ENCODE measurements at regions not wholly inside any gene's neighbourhood (a gene's known extent, or its start where the extent isn't known, plus 50 kb on each side); places are given as distances from the start of the nearest gene placed in this dataset.

DNA sequence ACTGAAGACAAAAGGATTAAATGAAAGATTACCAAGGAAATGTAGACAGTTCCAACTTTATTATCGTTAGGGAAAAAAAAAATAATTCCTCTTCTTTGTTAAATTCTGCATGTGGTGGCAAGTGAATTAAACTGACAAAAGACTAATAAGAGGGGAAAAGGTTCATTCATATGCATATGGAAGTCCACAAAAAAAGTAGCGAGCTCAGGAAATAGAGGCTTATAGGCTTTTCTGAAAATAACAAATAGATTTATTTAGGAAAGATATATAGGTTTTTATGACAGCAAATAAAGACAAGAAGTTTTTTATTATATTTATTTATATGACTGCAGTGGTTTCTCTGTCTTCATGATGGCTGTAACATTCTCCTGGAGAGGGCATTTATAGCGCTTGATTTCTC is 246.0 kb downstream of the NAF1 start:
- TF ChIP-seq, protein P1, sequence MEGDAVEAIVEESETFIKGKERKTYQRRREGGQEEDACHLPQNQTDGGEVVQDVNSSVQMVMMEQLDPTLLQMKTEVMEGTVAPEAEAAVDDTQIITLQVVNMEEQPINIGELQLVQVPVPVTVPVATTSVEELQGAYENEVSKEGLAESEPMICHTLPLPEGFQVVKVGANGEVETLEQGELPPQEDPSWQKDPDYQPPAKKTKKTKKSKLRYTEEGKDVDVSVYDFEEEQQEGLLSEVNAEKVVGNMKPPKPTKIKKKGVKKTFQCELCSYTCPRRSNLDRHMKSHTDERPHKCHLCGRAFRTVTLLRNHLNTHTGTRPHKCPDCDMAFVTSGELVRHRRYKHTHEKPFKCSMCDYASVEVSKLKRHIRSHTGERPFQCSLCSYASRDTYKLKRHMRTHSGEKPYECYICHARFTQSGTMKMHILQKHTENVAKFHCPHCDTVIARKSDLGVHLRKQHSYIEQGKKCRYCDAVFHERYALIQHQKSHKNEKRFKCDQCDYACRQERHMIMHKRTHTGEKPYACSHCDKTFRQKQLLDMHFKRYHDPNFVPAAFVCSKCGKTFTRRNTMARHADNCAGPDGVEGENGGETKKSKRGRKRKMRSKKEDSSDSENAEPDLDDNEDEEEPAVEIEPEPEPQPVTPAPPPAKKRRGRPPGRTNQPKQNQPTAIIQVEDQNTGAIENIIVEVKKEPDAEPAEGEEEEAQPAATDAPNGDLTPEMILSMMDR (conservative IDR thresholded peaks at IDR 0.05; ENCODE audit: low read depth, low read length): no peak
- TF ChIP-seq EZH2 (IDR thresholded peaks at IDR 0.05; ENCODE audit: borderline replicate concordance, low read depth, low read length, poor library complexity, severe bottlenecking): no peak

Measured in A673 (cell line).